ENCODE measurements at regions not wholly inside any gene's neighbourhood (a gene's known extent, or its start where the extent isn't known, plus 50 kb on each side); places are given as distances from the start of the nearest gene placed in this dataset.

- no peaks in the 10 kb centered on the region for H3K27me3 Mint-ChIP-seq (ENCODE audit: low read depth)
- Histone ChIP-seq H4K5ac (ENCODE audit: insufficient read length, low read depth, low read length) (no peak overlapping the region), H2BK20ac (ENCODE audit: low read depth, low read length, poor library complexity, severe bottlenecking) (no peak overlapping the region), H4K91ac (ENCODE audit: insufficient read length, low read depth, low read length) (no peak overlapping the region), H2AK5ac (ENCODE audit: insufficient read length, low read length) (no peak overlapping the region), H3K9ac (ENCODE audit: extremely low read depth, insufficient read length, low read length) (no peak overlapping the region), H3K27me3 (ENCODE audit: insufficient read depth, low read length) (no peaks in the 10 kb centered on the region), H3K79me2 (ENCODE audit: insufficient read depth, low read length) (no peaks in the 10 kb centered on the region), H2AFZ (ENCODE audit: low read length) (no peak overlapping the region), H4K20me1 (ENCODE audit: control insufficient read depth, insufficient read depth, insufficient read length) (no peaks in the 10 kb centered on the region), H2BK12ac (ENCODE audit: insufficient read length, low read depth, low read length) (no peak overlapping the region), H2BK120ac (ENCODE audit: low read depth, low read length, poor library complexity, severe bottlenecking) (no peak overlapping the region), H3K23ac (ENCODE audit: insufficient read length, low read depth, low read length) (no peak overlapping the region), H2BK15ac (ENCODE audit: low read depth, low read length) (no peak overlapping the region), H3T11ph (ENCODE audit: low read length) (no peak overlapping the region), H2BK5ac (ENCODE audit: insufficient read length, low read length) (no peak overlapping the region), H3K9me3 (ENCODE audit: control insufficient read depth, low read depth, low read length) (no peaks in the 10 kb centered on the region), H3K27ac (ENCODE audit: insufficient read length, low read depth, low read length) (no peak overlapping the region), H4K8ac (replicated peaks; ENCODE audit: insufficient read length, low read depth, low read length) (no peak overlapping the region), H3K4me1 (ENCODE audit: insufficient read depth, low read length) (no peaks in the 10 kb centered on the region), H3K23me2 (ENCODE audit: insufficient read length, low read depth, low read length, poor library complexity, severe bottlenecking) (no peaks in the 10 kb centered on the region), H3K14ac (ENCODE audit: insufficient read depth, low read length) (no peak overlapping the region), H3K4ac (ENCODE audit: low read depth, low read length) (no peak overlapping the region), H3K4me2 (ENCODE audit: insufficient read depth, insufficient read length, low read length) (no peak overlapping the region), H3K79me1 (ENCODE audit: insufficient read depth, low read depth, low read length, poor library complexity, severe bottlenecking) (no peaks in the 10 kb centered on the region), H3K56ac (ENCODE audit: insufficient read length, low read depth, low read length) (no peak overlapping the region), H3K18ac (ENCODE audit: insufficient read length, low read depth, low read length) (no peak overlapping the region)
- H3K36me3 Mint-ChIP-seq (ENCODE audit: insufficient read depth in 1 of 3, low read depth in 3 of 3) = no peaks in the 10 kb centered on the region
- no peak overlapping the region for H3K4me3 Mint-ChIP-seq
- DNase-seq = no peak
- H3K9me3 Mint-ChIP-seq = no peaks in the 10 kb centered on the region
- no peak overlapping the region for H3K27ac Mint-ChIP-seq
- H3K4me1 Mint-ChIP-seq = no peaks in the 10 kb centered on the region
- no peak for TF ChIP-seq CTCF (conservative IDR thresholded peaks at IDR 0.05)
These were observed 752.9 kb downstream of the TRAM1L1 start for GRCh38 chr4:116332508-116332907.
